Stomach smooth muscle (tissue), 2 donors: ENCODE measurements at regions not wholly inside any gene's neighbourhood (a gene's known extent, or its start where the extent isn't known, plus 50 kb on each side); places are given as distances from the start of the nearest gene placed in this dataset.

Source experiments
- H3K27ac ChIP-seq: one replicate; pipeline ENCODE4 v1.7.0; 2013; ENCODE audit warnings: mild to moderate bottlenecking, low read length, inconsistent platforms
- H3K27me3 ChIP-seq, 2 donors: one replicate each; pipeline ENCODE4 v1.7.0; 2013; ENCODE audit warnings: low read length in 2 of 2; ENCODE audit not compliant: insufficient read depth in 2 of 2, control insufficient read depth in 1 of 2
- H3K36me3 ChIP-seq, 2 donors: one replicate each; pipeline ENCODE4 v1.7.0; 2013; ENCODE audit warnings: low read length in 2 of 2; ENCODE audit not compliant: control insufficient read depth in 2 of 2, insufficient read depth in 2 of 2
- H3K4me1 ChIP-seq: one replicate; pipeline ENCODE4 v1.7.0; 2013; ENCODE audit warnings: low read length; ENCODE audit not compliant: control insufficient read depth, insufficient read depth
- H3K4me3 ChIP-seq, 2 donors: one replicate each; pipeline ENCODE4 v1.7.0; 2013; ENCODE audit warnings: low read length in 2 of 2
- H3K9ac ChIP-seq, 2 donors: one replicate each; pipeline ENCODE4 v1.7.0; 2013; ENCODE audit warnings: low read length in 2 of 2, mild to moderate bottlenecking in 1 of 2
- H3K9me3 ChIP-seq, 2 donors: one replicate each; pipeline ENCODE4 v1.7.0; 2013; ENCODE audit warnings: low read length in 2 of 2; ENCODE audit not compliant: control insufficient read depth in 2 of 2
- donor health status: healthy.
- donor health status: Pancreatic carcinoma.

DNA sequence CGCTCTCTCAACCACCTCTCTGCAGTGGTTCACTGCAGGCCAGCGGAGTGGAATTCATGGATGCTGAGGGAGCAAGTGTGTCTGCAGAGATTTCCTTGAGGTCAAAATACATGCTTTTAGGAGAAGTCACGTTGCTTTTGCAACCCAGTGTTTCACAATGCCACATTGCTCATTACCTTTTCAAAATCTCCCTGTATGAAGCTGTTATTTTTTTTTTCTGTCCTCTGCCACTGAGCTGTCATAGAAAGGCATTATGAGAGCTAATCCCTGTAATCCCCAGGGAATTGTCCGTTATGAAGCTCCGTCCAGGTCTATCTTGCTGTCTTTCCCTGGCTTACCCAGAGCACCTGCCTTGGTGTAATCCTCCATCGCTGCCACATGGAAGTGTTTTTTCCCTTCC lies 60.5 kb upstream of the SLC22A23 start:
- Histone ChIP-seq H3K27ac (no peak overlapping the region), H3K36me3 (no peaks in the 10 kb centered on the region), H3K9ac (no peak overlapping the region), H3K4me3 (no peak overlapping the region), H3K9me3 (no peaks in the 10 kb centered on the region), H3K27me3 (peaks cover 0 to 11% of the 10 kb centered on the region in 2 donors), H3K4me1 (no peaks in the 10 kb centered on the region)

DNA sequence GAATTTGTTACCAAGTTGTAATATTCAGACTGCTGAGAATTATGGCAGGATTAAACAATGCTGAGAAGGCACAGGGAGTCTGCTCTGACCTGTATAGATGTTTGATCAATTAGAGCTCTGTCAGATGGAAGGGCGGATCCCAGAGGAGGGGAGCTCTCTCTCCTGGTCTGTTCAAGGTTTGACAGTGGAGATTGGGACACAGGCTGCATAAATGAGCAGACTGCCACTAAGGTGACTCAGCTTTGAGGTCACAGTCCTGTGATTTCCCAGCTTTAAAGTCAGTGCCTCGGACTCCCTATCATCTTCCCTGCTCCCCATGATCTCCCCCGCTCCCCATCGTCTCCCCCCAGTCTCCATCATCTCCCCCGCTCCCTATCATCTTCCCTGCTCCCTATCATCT lies 59.2 kb upstream of the SLC22A23 start:
- Histone ChIP-seq H3K27me3 (peaks cover 0 to 9% of the 10 kb centered on the region in 2 donors), H3K36me3 (no peaks in the 10 kb centered on the region), H3K4me3 (no peak overlapping the region), H3K9ac (no peak overlapping the region), H3K4me1 (no peaks in the 10 kb centered on the region), H3K27ac (no peak overlapping the region), H3K9me3 (no peaks in the 10 kb centered on the region)

DNA sequence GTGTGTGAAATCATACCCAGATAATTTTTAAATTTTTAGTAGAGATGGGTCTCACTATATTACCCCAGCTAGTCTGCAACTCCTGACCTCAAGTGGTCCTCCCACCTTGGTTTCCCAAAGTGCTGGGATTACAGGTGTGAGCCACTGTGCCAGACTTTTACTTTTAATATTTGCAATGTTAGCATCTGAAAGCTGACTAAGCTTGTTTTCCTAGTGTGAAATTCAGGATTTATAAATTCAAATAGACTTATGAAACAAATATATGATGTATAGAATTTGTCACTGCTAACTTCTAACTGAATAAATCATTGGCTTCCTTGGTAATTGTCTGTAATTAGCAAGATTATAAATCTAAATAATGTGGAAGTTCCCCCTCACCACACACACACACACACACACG lies 58.8 kb upstream of the SLC22A23 start:
- H3K9ac ChIP-seq: no peak overlapping the region
- no peaks in the 10 kb centered on the region for H3K9me3 ChIP-seq

DNA sequence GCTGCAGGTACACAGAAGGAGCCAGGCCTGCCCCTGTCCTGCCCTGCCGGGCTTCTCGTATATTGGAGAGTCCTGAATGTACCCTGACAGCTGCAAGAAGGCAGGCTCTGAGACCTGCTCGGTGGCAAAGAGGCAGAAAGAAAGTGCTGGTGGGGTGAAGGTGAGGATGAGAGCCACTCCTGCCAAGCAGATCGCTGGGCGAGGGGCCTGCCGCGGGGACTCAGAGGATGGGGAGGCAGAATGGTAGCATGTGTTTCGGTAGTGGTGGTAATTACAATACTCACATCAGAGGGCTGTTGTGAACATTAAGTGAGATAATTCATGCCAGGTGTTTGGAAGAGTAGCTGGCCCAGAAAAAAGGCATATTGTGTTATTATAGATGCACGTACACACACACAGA lies 56.6 kb upstream of the SLC22A23 start:
- H3K4me3 ChIP-seq: no peak overlapping the region
- no peaks in the 10 kb centered on the region for H3K36me3 ChIP-seq
- no peak overlapping the region for H3K27ac ChIP-seq
- H3K9ac ChIP-seq: no peak overlapping the region
- H3K9me3 ChIP-seq: no peaks in the 10 kb centered on the region
- peaks cover 0 to 12% of the 10 kb centered on the region in 2 donors for H3K27me3 ChIP-seq
- H3K4me1 ChIP-seq: no peaks in the 10 kb centered on the region

More for the DNA sequence above, 58.8 kb upstream of the SLC22A23 start:
- Histone ChIP-seq H3K27me3 (peaks cover 0 to 10% of the 10 kb centered on the region in 2 donors), H3K27ac (no peak overlapping the region), H3K36me3 (no peaks in the 10 kb centered on the region), H3K4me3 (no peak overlapping the region), H3K4me1 (no peaks in the 10 kb centered on the region)

DNA sequence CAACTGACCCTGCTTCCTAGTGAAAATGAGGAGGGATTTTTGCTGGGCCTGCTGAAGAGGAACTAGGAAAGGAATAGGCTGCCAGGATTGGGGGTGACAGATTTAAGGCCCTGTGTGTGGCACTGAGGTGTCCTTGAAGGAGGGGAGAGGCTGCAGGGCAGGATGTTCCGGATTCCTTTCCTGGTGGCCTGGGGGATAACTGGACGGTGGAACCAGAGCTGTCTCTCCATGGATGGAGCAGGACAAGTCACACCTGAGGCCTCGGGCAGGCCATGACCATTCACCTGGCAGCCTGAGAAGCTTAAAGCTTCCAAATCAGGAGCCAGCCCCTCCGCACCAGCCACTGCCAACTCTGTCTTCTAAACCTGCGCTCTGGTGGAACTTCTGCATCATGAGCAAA lies 56.0 kb upstream of the SLC22A23 start:
- H3K9me3 ChIP-seq: no peaks in the 10 kb centered on the region
- H3K27me3 ChIP-seq: peaks cover 0 to 8% of the 10 kb centered on the region in 2 donors
- H3K4me1 ChIP-seq: no peaks in the 10 kb centered on the region
- no peaks in the 10 kb centered on the region for H3K36me3 ChIP-seq
- H3K4me3 ChIP-seq: no peak overlapping the region
- H3K27ac ChIP-seq: no peak overlapping the region
- no peak overlapping the region for H3K9ac ChIP-seq

DNA sequence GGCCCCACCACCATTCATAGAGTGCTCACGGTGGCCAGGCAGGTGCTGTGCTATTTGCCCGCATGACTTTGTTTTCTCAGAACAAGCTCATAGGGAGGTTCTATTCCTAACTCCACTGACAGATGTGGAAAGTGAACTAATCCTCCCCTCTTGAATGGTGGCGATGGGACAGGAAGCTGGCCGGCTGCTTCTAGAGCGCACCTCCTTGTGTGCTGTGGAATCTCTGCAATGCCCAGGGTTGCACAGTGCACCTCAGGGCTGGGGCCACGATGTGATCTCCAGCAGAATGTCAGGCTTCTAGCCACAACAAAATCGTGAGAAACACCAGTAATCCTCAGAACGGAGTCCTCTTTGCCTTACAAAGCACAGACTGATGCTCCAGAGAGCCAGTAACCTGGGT lies 53.8 kb upstream of the SLC22A23 start:
- H3K4me1 ChIP-seq: no peaks in the 10 kb centered on the region

DNA sequence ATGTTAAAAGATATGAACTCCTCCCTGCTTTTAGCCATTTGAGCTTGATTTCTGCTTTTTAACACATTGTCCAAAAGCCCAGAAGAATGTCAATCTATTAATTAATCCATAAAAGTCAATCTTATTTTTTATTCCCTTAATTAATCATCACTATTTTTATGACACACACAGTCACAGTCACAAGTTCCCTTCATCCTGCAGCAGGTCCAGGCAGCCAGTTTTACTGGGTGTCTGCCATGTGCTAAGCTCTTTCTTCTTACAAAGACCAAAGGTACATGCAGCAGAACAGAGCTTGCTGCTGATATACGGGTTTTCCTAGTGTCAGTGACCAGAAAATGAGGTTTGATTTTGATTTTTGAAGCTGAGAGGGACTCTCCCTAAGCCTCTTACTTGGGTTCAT lies 53.3 kb upstream of the SLC22A23 start:
- Histone ChIP-seq H3K4me1 (no peaks in the 10 kb centered on the region), H3K27me3 (peaks cover 0 to 10% of the 10 kb centered on the region in 2 donors), H3K9ac (no peak overlapping the region), H3K9me3 (no peaks in the 10 kb centered on the region), H3K4me3 (no peak overlapping the region), H3K36me3 (no peaks in the 10 kb centered on the region), H3K27ac (no peak overlapping the region)

More for the DNA sequence above, 53.8 kb upstream of the SLC22A23 start:
- Histone ChIP-seq H3K9ac (no peak overlapping the region), H3K4me3 (no peak overlapping the region), H3K27me3 (peaks cover 0 to 7% of the 10 kb centered on the region in 2 donors), H3K9me3 (no peaks in the 10 kb centered on the region), H3K36me3 (no peaks in the 10 kb centered on the region), H3K27ac (no peak overlapping the region)

DNA sequence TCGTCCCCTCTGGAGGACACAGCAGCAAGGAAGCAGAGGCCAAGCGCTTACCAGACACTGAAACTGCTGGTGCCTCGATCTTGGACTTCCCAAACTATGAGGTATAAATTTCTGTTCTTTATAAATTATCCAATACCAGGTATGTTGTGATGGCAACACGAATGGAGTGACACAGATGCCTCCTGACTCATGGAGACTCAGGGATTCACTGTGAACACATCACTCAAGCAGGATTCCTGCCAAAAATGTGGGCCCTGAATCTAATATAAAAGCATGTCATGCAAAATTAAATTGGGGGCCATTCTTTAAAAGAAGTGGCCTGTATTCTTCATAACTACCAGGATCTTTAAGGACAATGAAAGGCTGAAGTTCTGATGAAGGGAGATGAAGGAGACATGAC lies 52.5 kb upstream of the SLC22A23 start:
- H3K27ac ChIP-seq: no peak overlapping the region
- H3K9me3 ChIP-seq: no peaks in the 10 kb centered on the region
- no peaks in the 10 kb centered on the region for H3K4me1 ChIP-seq
- H3K9ac ChIP-seq: no peak overlapping the region
- H3K27me3 ChIP-seq: peaks cover 0 to 10% of the 10 kb centered on the region in 2 donors
- H3K4me3 ChIP-seq: no peak overlapping the region
- H3K36me3 ChIP-seq: no peaks in the 10 kb centered on the region

DNA sequence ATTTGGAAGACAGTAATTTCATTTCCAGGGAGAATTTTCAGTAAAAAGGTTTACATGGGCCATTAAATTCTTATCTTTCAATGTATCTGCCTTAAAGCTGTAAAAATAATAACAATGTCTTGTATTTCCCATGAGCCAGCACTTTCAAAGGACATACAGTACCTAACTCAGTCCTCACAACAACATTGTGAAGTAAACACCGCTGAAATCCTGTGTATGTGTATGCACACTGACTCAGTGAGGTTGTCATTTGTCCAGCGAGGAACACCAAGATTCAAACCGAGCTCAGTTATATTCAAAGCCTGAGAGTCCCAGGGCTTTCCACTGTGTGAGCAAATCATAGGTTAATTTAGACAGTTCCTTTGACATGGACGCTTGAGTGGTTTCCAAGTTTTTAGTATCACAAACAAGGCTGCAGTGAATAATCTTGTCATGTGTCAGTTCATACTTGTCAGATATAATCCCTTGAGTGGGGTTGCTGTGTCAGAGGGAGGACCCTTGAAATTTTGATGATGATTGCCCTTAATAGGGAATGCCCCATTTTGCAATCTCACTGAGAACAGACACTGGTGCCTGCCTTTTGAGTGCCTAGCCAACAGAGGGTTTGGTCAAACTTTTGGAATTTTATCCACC lies 50.0 kb upstream of the SLC22A23 start:
- H3K4me3 ChIP-seq: no peak overlapping the region
- no peaks in the 10 kb centered on the region for H3K9me3 ChIP-seq
- H3K9ac ChIP-seq: no peak overlapping the region
- no peaks in the 10 kb centered on the region for H3K36me3 ChIP-seq
- no peaks in the 10 kb centered on the region for H3K4me1 ChIP-seq
- no peak overlapping the region for H3K27ac ChIP-seq
- peaks cover 0 to 9% of the 10 kb centered on the region in 2 donors for H3K27me3 ChIP-seq
